ENCODE measurements at regions not wholly inside any gene's neighbourhood (a gene's known extent, or its start where the extent isn't known, plus 50 kb on each side); places are given as distances from the start of the nearest gene placed in this dataset.

GRCh38 chr3:5545719-5546118 lies 358.2 kb downstream of the EDEM1 start:
- TF ChIP-seq POLR2A (IDR thresholded peaks at IDR 0.05) = no peak
- TF ChIP-seq CTCF (IDR thresholded peaks at IDR 0.05) = no peak

All from prostate gland (tissue), 2 donors.